ENCODE measurements at regions not wholly inside any gene's neighbourhood (a gene's known extent, or its start where the extent isn't known, plus 50 kb on each side); places are given as distances from the start of the nearest gene placed in this dataset.

DNA sequence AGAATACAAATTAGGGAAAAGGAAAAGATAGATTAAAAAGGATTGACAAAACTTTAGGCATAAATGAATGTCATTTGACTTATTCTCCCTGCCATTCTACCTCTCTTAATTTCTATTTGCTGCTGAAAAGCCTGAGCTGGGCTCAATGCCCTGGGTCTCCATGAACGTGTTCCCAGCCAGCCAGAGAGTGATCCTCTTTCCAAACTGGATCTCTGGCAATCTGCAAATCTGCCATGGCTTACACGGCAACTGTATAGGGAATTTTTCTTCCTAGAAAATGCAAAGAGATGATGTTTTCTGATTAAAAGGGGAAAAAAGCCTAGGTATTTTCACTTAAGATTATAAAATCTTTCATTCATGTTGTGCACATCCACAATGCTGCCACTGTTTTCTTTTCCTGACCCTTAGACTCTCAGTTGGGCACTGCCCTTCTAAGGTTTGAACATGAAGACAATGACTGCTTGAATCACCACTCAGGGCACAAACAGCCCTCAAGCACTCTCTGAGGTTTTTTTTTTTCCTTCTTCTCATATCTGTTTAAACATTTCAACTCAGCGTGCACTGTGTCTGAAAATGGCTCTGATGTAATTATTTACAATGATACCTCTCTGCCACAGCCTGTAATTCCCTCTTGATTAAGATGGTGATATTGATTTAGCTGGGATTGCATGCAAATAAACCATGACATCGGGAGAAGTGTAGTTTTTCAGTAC lies 60.3 kb downstream of the DACT1 start:
- DNase-seq, result no peak

DNA sequence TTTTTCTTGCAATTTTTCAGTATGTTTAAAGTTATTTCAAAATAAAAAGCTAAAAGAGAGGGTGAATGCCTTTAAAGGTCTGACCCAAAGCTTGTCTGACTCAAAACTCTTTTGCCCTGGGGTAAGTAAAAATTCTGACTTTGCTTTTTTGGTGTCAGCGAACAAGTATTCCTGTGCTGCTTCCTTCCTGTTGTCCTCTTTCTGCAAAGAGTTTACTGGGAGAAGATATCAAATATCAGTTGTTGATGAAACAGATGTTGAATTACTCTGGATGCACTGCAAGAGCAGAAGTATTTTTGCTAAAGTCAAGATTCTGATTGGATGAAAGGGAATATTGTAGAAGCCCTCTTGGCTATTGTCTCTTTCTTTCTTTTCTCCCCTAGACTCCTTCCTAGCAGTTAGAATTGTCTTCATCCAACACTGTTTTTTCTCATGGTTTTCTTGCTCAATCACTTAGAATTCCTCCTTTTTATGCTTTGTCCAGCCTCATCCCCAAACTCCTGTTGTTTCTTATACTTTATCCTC lies 62.0 kb downstream of the DACT1 start:
- no peak for DNase-seq

DNA sequence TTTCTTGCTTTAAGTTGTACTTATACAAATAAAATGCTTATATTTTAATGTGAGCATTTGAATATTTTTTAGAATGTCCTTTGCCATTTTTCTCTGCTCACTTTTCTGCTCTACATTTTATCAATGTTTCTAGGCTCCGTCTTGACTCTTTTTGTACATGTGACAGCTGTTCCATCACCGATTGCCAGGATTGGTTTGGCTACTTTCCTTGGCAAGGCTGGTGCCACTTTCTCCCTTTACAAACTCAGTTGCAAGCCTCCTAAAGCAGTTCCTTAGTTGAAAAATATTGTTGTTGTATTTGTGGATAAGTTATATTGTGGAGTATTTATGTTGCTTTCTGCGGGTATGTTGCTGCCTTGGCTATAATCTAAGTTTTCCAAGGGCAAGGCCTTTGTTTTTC lies 63.4 kb downstream of the DACT1 start:
- DNase-seq, result no peak

GRCh38 chr14:58701604-58702003 lies 63.8 kb downstream of the DACT1 start:
- DNase-seq, result no peak

DNA sequence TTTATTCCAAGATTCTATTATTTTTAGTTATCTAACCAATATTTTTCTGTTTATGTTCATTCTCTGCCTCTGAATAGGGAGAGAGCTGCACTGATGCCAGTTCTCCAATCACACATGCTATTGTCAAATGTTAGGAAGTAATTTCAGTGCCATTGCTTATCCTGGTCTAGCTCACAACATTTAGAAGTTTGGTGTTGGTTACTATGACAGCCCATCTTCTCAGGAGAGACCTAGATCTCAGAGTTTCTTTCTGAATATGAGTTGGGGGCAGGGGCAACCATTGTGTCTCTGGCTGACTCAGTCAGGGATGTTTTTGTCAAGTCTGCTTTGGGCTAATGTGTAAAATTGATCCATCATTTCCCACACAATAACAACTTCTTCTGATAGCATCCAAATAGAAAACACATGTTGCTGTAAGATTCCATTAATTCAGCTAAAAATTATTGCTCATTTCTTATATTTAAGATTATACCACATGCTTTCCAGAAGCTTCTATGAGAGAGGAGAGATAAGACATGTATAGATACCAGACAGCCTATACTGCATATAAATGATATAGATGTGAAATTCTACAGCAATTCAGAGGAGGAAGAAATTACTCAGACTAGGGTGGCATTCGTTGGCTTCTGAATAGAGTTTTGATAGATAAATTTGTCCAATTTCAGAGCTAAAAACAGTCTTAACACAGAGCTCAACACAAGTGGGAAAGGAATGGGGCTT lies 64.8 kb downstream of the DACT1 start:
- DNase-seq, result no peak

- DNase-seq, result no peak
Measured at GRCh38 chr14:58703161-58703506, 65.4 kb downstream of the DACT1 start.

DNA sequence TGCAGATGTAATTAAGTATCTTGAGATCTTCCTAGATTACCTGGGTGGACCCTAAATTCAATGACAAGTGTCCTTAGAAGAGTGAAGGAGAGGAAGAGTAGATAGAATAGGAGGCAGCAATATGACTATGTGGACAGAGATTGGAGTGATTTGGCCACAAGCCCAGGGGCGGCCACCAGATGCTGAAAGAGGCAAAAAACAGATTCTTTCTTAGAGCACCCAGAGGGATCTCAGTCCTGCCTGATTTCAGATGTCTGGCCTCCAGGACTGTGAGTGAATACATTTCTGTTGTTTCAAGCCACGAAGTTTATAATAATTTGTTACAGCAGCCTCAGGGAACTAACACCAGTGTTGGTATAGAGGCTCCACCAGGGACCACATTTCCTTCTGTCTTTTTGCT lies 67.3 kb downstream of the DACT1 start:
- no peak for DNase-seq

DNA sequence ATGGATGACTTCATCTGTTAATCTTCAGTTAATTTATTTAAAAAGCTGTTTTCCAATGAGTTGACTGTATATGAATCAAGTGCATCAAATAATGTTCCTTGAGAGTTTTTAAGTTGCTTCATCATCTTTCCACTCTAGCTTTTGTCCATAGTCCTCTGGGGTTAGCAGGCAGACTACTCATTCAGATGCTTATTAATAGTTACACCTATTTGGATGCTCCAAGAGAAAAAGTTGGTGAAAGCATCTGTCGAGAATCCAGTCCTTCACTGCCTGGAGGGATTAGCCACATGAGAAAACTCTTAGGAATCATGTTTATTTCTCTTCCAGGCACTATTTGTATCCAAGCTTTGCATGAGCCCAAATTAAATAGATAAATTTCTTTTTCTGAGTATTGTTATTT lies 70.2 kb downstream of the DACT1 start:
- DNase-seq, result no peak

GRCh38 chr14:58709949-58710348 lies 72.2 kb downstream of the DACT1 start:
- DNase-seq, result no peak

DNA sequence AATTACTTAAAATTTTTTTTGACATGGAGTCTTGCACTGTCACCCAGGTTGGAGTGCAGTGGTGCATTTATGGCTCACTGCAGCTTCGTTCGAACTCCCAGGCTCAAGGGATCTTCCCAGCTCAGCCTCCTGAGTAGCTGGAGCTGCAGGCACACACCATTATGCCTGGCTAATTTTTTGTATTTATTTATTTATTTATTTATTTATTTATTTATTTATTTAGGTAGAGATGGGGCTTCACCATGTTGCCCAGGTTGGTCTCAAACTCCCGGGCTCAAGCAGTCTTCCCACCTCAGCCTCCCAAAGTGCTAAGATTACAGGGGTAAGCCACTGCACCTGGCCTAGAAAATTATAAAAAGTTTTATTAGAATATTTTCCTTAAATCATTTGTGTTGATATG lies 73.6 kb downstream of the DACT1 start:
- DNase-seq, result no peak

DNA sequence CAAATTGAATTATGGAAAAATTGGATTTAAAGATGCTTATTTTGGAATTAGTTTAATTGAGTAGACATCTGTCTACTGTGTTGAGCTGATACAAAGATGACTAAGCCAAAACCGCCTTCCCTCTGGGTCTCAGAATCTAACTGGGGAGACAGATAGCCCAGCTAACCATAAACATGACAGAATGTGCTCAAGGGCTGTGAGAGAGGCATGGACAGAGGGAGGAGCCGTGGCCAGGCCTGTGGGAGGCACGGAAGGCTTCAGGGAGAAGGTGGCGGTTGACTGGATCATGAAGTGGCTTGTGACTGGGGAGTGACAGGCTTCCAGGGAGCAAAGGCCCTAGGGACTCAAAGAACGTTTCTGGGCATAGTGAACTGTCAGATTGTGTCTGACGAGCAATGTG lies 74.6 kb downstream of the DACT1 start:
- DNase-seq, result no peak

DNA sequence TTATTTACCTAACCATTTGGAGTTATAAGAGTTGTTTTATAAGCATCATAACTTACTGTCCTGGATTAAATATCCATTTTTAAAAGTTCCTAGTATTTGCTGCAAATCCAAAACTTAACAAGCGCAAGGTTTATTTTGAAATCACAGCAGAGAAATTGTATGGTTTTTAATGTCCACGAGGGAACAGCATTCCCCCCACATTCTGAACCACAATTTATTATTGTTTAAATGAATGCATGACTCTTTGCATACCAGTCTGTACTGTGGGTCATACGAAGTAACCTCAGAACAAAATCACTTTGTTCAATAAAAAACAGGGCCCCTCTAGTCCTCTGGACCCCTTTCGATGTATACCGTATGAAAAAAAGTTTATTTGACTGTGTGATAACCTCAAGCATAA lies 75.9 kb downstream of the DACT1 start:
- no peak for DNase-seq

DNA sequence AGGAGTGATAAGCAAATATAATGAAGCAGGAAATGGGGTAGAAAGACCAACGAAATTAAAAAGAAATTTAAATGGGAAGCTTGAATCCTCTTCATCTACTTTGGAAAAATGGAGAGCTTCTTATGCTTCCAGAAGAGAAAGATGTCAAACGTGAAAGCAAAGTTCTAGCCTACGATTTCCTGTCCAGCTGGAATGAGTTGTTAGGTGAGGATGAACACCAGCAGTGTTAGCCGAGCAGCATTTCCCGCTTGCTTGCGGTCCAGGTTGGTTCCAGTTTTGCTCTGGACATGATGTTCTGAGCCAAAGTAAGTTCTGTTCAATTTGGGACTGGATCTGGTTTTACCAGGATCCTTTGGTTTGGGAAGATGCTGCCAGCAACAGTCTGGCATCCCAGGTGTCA lies 78.9 kb downstream of the DACT1 start:
- DNase-seq, result no peak

DNA sequence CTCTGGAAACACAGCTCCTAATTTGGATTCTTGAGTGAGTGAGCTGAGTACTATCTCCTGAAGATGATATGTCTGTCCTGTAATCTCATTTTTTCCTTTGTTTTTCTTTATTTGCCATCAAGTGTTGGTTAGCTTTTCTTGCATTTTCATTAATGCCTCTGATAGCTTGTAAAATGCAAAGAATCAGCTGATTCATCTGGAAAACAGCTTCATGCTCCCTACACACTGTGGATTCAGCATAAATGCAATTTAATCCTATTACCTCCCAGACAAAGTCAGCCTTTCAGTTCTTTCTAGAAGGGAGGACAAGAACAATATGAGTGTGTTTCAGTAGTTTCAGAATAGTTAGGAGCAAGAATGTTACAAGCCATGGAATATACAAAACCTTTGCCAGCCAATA lies 79.4 kb downstream of the DACT1 start:
- DNase-seq, result no peak

GRCh38 chr14:58717813-58718212 lies 80.1 kb downstream of the DACT1 start:
- no peak for DNase-seq

DNA sequence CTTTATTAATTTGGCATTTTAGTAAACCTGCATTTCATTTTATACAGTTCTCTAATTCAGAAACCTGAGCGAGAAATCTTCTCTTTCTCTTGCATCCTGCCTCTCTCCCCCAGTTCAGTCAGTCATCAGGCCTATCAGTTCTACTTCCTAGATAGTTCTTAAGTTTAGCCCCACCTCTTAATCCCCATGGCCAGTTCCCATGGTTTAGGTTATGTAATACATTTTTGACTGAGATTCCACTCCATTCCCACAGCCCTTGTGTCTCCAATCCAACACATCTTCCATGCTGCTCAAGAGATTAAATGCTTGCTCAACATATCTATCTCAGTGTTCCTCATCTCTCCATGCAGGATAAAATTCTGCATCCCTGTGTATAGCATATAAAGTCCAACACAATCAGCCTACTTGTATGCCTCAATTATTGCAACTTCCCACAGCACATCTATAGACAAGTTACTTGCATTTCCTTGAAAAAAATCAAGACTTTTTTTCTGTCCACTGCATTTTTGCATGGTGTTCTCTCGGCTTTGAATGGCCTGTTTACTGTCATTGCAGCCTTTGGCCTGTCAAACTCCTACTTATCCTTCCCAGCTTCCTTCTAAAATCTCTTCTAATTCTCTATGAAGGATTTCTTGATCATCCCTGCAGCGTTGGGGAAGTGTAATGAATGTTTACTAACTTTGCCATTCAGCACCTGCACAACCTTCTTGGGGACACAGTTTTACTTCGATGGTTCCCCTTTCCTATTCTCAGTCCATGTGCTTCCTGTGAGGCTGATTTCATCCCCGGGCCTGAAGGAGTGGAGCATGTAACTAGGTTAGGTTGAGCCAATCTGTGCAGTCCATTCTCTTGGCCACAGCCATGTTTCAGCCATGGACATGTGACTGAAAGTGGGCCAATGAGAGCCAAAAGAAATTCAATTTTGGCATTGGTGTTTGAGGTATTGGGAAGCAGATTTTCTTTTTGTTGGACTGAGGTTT lies 80.8 kb downstream of the DACT1 start:
- DNase-seq, result no peak

GRCh38 chr14:58721723-58722122 lies 84.0 kb downstream of the DACT1 start:
- DNase-seq, result no peak

- no peak for DNase-seq
Measured at GRCh38 chr14:58722441-58722840, 84.7 kb downstream of the DACT1 start.

DNA sequence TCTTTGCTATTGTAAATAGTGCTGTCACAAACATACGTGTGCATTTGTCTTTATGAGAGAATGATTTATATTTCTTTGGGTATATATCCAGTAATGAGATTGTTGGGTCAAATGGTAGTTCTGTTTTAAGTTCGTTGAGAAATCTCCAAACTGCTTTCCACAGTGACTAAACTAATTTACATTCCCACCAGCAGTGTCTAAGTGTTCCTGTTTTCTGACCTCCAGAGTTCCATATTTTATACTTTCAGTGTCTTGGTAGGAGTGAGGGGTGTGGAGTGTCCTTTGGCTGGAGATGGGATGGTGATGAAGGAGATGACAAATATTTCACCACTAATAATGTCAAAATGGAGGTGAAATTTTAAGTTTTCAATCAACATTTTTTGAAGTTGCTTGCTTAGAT lies 86.4 kb downstream of the DACT1 start:
- no peak for DNase-seq

GRCh38 chr14:58724702-58725101 lies 86.9 kb downstream of the DACT1 start:
- no peak for DNase-seq

DNA sequence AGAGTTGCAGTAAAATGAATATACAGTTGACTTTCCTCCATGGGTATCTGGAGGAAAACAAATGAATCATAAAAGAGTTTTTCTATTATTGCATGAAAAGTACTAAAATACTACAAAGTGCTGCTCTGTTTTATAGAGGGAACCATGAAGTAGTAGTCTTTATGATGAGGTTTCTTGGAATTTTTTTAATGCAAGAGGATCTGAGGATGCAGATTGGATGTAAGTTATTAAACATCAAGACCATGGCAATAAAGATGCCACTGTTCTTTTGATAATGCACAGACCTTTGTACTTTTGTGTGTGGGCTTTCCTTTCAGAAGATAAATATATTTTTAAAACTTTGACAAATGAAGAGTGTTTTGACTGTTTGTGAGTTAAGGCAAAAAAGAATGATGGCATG lies 87.5 kb downstream of the DACT1 start:
- no peak for DNase-seq

DNA sequence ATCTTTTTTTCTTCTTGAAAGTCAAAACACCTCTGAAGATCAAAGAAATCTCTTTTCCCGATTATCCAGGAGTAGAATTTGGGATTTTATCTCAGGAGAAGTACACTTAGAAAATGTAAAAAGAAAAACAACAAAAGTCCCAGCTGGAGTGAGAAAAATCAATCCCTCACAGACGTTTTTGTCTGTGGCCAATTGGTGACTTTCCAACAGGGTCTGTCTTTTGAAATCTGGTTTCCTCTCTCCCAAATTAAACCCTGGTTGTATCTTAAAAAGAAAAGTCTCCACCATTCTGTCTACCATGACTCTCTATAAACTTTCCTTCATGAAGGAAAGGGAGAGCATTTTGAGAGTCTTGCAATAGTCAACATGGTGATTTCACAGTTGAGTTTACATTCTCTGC lies 88.1 kb downstream of the DACT1 start:
- DNase-seq, result no peak

GRCh38 chr14:58730792-58731464 lies 93.2 kb downstream of the DACT1 start:
- no peak for DNase-seq

Measured in stimulated activated CD4-positive, alpha-beta T cell treated with anti-CD3 and anti-CD28 coated beads, Interleukin-2, amount 100 ng/mL, for 48 hours (primary cell).